Activated CD8-positive, alpha-beta memory T cell treated with anti-CD3 and anti-CD28 coated beads for 24 hours (primary cell): ENCODE measurements at regions not wholly inside any gene's neighbourhood (a gene's known extent, or its start where the extent isn't known, plus 50 kb on each side); places are given as distances from the start of the nearest gene placed in this dataset.

Experiments used
- DNase-seq: peaks from one replicate; pipeline ENCODE4 v3.0.0-alpha.2; 2020

- no peak for DNase-seq
These were observed 336.8 kb upstream of the IGFBP3 start for GRCh38 chr7:46257761-46258448.

- no peak for DNase-seq
These were observed 336.0 kb upstream of the IGFBP3 start for GRCh38 chr7:46256870-46257661.

- no peak for DNase-seq
These were observed 332.4 kb upstream of the IGFBP3 start for GRCh38 chr7:46253520-46253919.

DNA sequence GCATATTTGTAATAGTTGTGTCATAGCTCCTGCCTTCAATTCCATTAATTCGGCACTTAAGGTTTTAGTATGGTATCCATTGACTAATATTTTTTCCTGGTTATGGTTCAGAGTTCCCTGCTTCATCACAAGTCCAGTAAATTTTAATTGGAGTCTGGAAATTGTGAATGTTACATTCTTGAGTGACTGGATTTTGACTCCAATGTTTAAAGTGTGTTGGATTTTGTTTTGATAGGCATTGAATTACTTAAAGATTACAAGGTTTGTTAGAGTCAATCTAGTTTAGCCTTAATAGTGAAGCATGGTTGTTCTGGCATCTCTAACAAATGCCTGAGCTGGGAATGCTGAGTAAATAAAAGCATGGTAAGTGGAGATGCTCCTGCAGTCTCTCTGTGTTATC is 326.6 kb upstream of the IGFBP3 start:
- no peak for DNase-seq

DNA sequence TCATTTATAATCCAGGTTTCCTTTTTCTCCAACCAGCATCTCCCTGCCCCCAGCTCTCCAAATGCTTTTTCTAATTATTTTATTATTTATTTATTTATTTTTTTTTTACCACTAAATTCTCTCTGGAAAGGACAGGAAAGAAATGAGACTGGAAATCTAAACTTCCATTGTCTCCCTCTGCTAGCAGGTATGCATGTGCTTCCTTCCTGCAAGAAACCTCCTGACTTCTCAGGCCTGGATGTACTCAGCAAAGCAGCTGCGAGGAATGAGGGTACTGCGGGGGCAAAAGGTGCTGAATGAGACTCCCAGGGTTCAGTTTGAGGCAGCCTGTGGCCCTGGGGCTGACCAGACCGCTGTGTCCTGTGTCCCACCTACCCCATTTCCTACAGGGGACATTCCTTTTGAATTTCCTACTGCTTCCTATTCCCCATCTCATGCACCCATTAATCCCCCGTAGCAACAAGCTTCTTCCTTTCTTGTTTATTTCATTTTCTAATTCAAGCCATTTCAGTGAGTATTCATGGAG is 324.6 kb upstream of the IGFBP3 start:
- DNase-seq = no peak

DNA sequence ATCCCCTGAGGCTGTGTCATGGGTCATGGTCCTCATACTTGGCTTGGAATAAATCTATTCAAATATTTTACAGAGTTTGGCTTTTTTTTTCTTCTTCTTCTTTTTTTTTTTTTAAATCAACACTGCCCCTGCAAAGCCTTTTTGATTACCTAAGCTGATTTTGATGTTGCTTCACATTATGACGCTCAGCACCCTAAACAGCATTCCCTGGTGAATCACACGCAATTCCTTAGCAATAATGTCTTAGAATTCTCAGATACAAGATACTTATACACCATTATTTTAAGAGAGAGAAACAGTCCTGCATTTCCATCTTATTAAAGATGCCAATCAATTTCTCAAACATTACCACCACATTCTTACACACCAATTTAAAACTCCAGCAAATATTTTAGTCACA is 323.7 kb upstream of the IGFBP3 start:
- no peak for DNase-seq

GRCh38 chr7:46243406-46243805 is 322.3 kb upstream of the IGFBP3 start:
- DNase-seq = no peak

GRCh38 chr7:46239846-46240245 is 318.8 kb upstream of the IGFBP3 start:
- no peak for DNase-seq

GRCh38 chr7:46237466-46237865 is 316.4 kb upstream of the IGFBP3 start:
- DNase-seq = no peak

- no peak for DNase-seq
These were observed 312.7 kb upstream of the IGFBP3 start for GRCh38 chr7:46233585-46234329.

DNA sequence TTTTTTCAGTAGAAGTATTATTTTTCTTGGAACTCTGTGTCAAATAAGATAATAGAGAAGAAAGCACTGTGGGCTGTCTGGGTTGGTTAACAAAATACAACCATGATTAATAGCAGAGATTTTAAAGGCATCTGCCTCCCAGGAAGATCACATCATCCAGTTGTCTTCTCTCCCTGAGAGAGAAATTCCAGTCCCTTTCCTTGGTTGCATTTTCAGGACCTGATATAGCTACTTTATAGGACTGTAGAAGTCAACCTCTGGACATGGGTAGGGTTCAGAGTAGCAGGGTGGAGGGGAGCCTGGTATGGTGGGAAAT is 309.9 kb upstream of the IGFBP3 start:
- DNase-seq = no peak

DNA sequence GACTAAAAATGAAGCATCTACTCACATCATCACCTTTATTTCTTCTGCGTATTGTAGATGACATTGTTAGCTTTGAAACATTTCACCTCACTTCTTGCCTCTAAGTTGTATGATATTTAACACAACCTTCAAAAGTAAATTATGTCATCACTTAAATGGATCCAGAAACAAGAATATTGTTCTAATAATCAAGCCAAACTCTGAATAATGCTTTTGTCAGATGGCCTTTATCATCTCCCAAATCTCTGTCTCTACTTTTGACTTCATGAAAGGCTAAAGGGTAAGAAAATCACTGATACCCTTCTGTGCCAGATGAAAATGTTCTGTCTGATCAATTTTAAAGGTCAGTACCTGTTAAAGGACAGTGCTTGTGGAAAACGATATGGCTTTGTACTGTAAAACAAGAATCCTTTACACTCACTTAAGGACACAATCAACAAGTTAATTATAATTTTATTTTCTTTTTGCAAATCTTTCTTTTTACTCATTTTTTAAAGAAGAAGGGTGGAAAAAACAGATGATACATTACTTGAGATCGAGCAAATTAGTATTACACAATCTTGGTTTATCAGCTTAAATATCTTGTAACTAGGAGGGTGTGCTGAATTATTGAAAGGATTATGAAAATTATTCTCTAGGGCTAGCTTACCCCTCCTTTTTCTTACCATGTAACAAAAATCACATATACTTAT is 309.4 kb upstream of the IGFBP3 start:
- DNase-seq = no peak

DNA sequence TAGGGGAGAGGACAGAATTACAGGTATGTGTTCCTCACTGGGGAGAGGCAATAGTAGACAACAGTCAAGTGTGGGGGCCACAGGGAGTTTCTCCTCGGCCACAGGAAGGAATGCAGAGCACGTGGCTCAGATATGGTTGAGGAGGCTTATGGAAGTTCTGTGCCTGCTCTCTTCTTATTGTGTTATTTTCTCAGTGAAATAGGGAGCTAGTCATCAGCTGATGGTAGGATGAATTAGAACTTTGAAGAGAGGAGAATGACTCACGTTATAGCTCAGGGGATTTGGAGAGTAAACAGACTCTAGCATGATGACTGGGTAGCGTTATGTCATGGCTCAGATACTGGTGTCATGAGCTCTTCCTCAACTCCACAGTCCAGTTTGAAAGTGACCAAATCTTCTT is 308.3 kb upstream of the IGFBP3 start:
- no peak for DNase-seq

- no peak for DNase-seq
These were observed 305.8 kb upstream of the IGFBP3 start for GRCh38 chr7:46226860-46227259.

DNA sequence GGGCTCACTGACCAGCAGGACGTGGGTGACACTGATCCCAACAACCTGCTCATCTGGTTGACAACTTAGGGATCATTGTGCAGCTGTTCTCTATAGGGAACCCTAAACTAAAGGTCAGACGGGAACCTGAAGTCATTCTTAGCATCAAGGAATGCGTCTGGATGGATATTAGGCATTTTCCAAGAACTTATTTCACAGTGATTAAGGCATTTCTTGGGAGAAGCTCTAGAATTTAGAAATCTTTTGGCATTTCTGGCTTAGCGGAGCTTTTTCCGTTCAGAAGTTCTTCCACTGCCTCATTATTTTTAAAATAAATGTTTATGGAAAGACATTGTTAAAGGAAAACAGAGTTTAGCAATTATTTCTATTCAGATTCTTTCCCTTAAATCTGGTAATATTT is 303.3 kb upstream of the IGFBP3 start:
- no peak for DNase-seq

DNA sequence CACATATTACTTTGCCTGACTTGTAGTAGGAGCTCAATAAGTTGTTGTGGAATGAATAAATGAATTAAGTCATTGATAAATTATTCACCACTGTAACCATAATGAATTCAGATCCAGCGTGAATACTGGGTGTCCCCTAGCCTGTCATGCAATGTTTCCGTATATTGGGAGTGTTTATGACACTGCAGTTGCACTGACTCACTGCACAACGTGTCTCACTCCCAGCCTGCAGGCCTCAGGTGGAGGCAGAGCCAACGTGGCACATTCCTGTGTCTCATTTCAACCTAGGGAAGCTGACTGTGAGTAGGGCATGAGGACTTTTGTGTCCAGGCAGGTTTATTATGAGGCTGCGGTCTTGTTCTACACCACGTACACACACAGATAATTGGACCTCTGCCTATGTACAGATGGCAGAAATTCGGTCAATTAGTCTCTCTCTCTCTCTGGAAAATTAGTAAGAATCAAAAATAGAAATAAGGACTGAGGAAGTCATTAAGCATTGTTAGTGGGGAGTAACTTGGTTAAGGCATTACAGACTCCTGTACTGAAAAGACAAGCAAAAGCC is 299.1 kb upstream of the IGFBP3 start:
- DNase-seq = no peak

GRCh38 chr7:46218461-46219200 is 297.6 kb upstream of the IGFBP3 start:
- DNase-seq = no peak

GRCh38 chr7:46215987-46216567 is 295.0 kb upstream of the IGFBP3 start:
- no peak for DNase-seq

- no peak for DNase-seq
These were observed 293.5 kb upstream of the IGFBP3 start for GRCh38 chr7:46214526-46214925.

DNA sequence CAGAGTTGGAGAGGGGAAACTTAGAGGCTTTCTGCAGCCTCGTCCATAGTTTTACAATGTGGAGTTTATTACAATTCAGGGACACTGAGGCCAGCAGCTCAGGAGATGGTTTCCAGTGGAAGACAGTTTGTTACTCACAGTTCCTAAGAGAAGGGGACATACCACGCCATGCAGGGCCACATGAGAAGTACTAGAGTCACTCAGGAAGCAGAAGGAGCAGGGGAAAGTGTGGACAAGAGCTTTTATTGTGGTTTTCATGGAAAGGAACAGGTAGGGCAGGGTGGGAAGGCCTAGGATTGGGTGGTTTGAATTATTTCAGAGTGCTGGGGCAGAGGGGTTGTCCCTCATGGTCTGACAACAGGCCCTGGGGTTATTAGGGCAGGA is 292.1 kb upstream of the IGFBP3 start:
- DNase-seq = no peak

DNA sequence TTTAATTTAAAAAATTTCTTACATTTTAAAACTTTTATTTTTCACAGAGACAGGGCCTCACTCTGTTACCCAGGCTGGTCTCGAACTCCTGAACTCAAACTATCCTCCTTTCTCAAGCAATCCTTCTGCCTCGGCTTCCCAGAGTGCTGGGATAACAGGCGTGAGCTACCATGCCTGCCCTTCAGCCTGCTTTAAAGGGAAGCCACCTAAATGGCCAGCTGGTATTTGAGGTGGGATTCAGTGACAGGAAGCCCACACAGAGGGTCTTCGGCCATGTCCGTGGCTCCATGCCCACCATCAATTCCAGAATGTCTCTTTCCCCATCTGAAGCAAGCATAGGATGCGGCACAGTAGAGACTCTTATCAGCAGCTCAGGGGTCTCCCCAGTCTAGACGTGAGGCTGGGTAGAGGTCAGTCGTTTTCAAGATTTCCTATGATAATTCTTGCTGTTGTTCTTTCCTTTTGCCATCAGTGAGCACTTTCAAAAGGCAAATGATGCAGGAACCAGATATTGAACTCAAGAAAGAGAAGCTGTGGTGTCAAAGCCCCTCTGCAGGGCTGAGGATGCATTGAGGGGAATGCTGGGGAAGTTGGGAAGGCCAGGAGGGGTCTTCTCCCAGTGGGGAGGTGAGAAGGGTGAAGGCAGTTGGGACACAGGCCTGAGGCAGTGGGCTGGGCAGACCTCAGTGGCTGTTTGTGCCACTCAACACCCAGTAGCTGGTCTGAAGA is 291.5 kb upstream of the IGFBP3 start:
- DNase-seq = no peak
